Right kidney (tissue), 1 donor: ENCODE measurements at regions not wholly inside any gene's neighbourhood (a gene's known extent, or its start where the extent isn't known, plus 50 kb on each side); places are given as distances from the start of the nearest gene placed in this dataset.

Source experiments
- DNase-seq: peaks from one replicate; pipeline ENCODE4 v3.0.0-alpha.2; 2016

DNA sequence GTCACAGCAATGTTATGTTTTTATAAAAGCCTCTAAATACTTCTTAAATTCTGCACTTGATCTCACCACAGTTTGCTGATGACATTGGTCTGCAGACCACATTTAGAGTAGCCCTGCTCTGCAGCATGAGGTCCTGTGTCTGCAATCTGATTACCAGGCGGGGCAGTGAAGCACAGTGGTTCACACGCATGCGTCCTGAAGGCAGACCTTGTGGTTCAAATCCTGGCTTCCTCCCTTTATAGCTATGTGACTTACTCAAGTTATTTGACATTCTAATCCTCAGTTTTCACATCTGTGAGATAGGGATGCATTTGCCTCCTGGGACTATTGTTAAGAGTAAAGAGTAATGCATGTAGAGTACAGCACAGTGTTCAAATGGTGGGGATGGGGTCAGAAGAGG lies 50.3 kb downstream of the BMAL2 start:
- no peak for DNase-seq

DNA sequence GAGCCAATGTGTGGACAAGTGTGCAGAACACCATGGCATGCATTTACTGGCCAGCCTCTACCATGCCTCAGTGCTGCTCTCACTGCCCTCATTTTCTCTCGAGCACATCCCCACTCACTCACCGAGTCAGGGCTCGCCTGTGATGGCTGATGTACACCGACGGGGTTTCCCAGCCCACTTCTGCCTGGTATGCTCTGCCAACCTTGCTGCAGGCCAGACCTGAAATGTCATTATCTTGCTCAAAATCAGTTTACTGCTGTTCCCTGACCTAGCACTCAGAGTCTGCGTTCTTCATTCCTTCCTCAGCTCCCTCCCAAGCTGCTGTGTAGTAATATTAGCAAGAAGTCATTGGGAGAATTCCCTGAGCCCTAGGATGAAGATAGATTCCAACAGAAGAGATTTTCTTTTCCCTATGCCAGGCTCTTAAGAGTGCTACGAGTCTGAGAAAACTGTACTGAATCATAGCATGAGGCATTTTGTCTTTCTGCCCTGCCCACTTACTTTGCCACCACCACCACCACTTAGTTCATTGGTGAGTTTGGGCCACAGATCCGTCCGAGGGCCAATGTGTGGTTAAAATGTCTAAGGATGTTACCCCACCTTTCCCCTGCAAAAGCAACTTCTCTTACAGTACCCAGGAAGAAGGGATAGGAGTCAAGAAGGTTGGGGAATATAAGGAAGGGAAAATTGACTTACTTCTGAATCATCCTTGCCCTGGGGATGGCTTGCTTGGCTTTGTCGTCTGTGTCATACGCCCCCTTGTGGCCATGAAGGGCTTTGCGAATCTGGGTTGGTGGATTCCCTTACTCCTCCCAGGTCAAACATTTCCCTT lies 51.0 kb downstream of the BMAL2 start:
- peak; percentile 15 for DNase-seq

DNA sequence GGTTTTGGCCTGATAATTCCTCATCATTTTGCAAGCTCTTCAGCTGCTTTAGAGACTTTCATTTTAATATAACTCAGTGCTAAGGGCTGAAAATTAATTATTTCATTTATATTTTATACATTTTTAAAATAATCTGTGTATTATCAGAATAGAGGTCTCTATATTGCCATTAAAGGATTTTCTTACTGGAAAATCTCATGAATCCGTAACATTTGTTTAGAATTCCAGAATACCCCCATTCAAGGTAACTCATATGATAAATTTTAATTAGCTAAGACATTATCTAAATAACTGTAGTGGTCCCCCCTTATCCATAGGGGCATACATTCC lies 51.6 kb downstream of the BMAL2 start:
- DNase-seq = no peak

DNA sequence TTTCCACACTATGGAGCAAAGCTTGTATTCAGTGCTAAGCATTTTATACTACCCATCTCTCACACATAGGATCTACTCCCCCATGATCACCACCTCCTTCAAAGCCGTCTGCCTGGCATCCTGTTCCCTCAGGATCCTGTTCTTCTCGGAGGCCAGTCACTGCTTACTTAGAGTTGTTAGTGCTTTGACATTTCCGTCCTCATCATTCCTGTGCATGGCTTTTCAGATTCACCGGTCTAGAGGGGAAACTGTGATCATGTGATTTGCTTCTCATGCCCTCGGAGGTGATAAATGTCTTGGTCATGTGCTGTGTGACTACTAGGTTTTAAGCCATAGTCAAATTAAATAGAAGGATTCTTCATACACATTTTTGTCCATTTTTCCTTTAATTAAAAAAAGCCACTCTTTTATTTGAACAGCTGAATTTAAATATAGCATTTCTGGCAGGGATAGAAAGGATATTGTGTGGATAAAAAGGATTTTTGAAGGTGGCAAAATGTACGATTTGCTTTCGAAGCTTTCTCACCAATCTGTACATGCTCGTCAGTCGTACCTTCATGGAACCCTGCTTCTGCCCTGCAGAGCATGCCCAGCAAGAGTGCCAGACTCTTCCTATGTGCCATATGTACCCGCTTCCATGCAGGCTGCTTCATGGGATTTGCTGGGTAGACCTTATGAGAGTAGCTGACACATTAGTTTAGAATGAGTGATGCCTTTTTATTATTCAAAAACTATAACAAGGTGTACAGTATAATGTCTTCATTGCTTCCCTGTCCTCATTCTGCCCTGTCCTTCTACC lies 53.3 kb downstream of the BMAL2 start:
- no peak for DNase-seq

DNA sequence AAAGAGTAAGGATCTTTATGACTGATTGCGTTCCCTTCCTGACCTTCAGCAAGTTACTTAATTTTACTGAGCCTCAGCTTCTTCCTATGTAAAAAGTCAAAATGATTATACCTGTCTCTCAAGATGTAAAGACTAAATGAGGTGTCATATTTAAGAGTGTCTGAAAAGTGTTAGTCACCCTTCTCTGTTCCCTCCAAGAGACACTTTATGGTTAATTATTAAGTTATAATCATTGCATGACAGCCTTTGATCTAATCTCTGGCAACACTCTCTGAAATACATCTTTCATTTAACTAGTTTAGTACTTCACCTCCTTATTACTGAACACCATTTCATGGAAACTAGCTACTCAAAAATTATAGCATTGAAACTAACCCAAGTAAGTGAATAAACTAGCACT lies 54.8 kb downstream of the BMAL2 start:
- no peak for DNase-seq

GRCh38 chr12:27388650-27389049 lies 56.0 kb downstream of the BMAL2 start:
- DNase-seq = no peak

DNA sequence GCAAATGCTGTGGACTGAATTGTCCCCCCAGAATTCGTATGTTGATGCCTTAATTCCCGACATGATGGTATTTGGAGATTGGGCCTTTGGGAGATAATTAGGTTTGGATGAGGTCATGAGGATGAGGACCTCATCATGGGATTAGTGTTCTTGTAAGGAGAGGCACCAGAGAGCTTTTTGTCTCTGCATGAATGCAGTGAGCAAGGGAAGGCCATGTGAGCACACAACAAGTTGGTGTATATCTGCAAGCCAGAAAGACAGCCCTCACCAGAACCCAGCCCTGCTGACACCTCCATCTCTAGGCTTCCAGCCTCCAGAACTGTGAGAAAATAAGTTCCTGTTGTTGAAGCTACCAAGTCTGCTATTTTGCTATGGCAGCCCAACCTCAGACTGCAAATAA lies 51.9 kb upstream of the SMCO2 start:
- no peak for DNase-seq

DNA sequence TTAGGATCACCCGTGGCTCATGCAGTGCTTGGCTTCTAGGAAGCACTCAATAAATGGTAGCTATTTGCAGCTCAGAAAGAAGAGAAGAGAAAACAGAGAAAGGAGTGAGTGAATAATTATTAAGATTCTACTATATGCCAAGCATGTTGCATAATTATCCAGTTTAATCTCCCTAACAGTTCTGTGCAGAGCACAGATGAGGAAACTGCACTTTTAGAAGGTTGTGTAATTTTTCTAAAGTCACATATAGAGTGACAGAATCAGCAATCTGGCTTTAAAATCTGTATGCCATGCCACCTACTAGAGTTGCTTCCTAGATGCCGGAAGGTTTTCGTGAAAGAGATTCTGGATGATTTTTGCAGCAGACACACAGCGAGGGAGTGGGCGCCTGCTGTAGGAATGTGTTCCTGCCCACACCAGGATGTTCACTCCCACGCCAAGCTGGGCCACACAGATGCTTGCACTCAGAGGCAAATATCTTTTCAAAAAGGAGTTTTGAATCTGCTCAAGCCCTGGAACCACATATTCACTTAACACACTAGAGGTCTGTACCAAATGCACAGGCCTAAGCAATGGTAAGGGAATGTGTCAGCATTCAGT lies 50.2 kb upstream of the SMCO2 start:
- DNase-seq = no peak
